Nucleus accumbens (tissue), 56 donors: ENCODE measurements at regions not wholly inside any gene's neighbourhood (a gene's known extent, or its start where the extent isn't known, plus 50 kb on each side); places are given as distances from the start of the nearest gene placed in this dataset.

Experiments used
- DNase-seq, 56 donors: peaks; one replicate each; lab custom pipeline; 2025; lab: John Stamatoyannopoulos, UW

DNA sequence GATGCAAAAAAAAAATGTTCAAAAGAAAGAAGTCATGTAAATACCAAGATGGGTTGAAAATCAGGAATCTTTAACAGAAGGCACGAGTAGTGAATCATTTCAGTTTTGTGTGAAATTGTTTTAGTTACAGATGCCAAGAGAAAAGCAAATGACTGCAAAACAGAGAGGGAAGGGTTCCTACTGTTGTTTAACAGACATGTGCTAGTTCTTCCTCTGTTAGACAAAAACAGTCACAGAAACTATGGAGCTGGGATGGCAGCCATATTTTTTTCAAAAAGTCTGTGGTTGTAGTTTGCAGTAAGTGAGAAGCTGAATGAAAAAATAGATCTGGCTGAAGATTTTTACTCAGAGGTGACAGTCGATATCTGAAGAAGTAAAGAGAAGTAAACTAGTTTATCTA, 511.9 kb downstream of the ZIC1 start:
- DNase-seq: no peak

GRCh38 chr3:147924755-147925154, 515.6 kb downstream of the ZIC1 start:
- no peak for DNase-seq

DNA sequence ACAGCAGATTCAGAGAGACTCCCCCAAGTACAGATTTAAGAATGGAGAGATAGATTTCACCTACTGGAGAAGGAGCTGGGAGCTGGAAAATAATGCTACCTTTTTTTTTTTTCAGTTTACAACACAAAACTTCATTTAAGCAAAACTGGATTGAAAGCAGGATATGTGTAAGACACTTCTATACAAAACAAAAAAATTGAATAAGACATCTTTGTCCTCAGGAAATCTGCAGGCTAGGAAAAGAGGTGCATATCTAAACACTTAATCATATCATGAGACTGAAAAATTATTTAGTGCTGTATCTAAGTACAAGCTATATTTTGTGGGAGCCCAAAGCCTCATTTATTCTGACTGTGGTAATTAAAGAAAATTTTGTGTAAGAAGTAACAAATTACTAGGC, 516.1 kb downstream of the ZIC1 start:
- no peak for DNase-seq

- no peak for DNase-seq
These were observed 521.2 kb downstream of the ZIC1 start for GRCh38 chr3:147930232-147930807.

DNA sequence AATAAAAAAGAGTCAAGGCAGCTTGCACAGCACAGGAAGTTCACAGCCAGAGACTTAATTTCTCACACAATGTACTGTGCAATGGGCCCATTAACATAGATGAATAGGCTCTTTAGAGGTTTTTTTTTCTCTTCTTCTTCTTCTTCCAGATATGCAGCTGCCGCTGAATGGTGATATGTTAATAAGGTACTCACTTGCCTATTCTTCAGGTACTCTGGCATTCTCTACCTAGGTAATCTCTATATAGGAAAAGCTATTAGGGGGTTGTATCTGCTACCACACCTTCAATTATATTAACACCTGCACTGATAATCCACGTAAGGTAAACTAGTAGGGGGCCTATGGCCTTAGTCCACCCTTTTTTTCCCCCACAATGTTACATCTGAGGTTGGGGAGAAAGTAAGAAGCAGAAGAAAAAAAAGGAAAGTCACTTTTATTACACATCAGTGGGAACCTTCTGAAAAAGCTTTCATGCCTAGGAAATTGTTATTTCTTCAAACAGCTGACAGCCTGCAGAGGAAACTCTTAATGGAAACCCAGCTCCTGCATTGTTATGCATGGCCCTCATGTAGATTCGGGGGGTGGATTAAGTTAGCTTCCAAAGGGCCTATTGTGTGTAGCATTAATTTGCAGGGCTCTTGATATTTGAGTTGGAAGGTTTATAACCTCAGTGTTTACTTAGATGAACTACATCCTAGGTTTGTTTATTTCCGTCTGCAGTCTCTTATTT, 525.5 kb downstream of the ZIC1 start:
- DNase-seq: no peak

GRCh38 chr3:147937341-147937740, 528.2 kb downstream of the ZIC1 start:
- DNase-seq: no peak

DNA sequence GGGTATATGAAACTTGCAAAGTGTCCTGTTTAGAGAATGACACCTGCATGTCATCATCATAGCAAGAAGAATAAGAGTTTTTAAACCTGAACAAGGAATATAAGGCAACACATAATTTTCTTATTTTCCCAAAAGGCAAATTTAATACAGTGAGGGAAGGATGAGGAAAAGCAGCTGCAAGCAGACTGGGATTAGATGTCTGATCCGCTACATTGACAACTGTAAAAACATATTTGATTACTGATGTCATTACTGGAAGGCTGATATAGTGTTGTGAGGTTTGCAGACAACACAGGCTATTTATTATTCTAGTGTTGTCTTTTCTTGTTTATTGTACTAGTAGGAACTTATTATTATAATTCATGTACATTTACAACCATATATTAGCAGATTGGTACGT, 528.7 kb downstream of the ZIC1 start:
- no peak for DNase-seq

GRCh38 chr3:147939425-147939824, 530.3 kb downstream of the ZIC1 start:
- no peak for DNase-seq

DNA sequence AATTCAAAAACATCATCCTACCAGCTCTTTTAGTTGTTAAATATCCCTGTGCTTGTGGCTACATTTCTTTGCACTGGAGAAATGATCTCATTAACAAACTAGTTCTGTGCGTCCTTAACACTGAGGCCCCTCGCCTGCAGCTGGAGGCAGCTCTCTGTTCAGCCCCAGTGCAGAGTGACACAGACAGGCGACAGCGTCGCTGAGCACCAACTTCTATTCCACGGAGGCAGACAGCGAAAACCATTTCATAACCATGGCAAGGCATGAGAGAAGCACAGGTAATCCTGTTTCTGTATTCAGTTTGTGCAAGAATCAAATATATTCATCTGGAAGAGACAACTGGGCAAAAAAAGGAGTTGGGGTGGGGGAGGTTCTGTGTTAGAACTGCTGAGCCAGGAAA, 530.7 kb downstream of the ZIC1 start:
- DNase-seq: peak in 48 of 56 donors; percentile 2 to 71 (median 36)

- peak in 4 of 56 donors; percentile 4 to 26 (median 6) for DNase-seq
These were observed 531.4 kb downstream of the ZIC1 start for GRCh38 chr3:147940405-147941193.

DNA sequence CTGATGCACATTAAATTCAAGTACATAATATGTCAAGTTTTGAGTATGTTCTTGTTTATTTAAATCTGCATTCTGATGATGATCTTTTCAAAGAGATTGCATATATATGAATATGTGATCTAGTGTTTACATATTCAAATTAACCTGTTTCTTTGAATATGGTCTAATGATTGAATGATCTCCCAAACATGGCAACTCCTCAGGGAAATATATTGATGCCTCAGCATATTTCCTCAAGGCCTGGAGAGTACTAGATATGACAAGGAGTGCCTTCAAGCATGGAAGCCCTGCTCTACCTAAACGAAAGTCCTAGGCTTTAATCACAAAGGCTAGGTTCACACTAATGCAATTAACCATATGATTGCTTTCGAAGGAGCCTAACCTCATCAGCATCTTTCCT, 532.8 kb downstream of the ZIC1 start:
- no peak for DNase-seq

DNA sequence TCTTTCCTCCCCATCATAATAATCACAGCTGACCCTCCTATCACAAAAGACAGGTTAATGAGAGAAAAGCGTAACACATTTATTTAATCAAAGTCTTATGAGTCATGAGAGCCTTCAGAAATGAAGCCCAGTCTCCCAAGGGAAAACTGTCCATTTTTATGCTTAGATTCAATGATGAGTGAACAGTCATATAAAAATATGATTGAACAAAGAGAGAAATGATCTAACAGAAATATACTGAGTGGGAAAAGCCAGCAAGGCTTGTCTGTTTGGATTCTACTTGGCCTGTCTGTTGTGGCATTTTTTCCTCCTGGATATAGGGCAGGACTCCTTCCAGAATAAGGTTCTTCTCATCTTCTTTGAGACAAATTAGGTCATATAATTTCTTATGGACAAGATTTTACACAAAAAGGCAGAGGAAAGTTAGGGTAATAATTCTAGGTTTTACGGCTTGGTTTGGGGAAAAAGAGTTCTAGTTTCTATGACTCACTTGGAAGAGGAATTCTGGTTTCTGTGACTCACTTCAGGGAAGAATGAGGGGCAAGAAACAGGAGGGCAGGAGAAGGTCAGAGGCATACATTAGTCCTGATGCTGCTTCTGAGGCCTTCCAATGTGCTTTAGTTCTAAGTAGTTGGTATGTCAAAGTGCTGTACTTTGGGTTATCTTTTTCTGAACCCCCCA, 534.2 kb downstream of the ZIC1 start:
- no peak for DNase-seq

DNA sequence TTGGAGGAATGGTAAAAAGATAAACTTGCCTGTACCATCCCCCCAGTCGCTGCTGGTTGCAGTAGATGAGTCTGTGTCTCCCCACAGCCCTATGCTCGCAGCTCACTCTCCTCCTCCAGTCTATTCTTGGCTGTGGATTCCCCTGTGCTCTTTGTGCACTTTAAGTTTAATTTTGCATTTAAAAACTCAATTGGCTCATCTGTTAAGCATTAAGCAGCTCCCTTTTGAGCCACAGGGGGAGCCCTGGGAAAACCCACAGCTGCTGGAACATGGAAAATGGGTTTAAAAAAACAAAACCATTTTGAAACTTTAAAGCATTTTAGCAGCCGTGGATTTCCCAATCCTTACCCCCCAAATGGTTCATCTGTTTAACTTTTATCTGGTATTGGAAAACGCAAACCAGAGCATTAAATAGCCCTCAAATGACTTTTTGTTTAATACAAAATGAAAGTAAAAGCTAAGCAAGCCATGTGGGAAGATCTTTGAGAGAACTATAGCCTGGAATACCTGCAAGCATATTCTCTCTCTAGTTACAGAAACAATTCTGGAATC, 536.9 kb downstream of the ZIC1 start:
- DNase-seq: peak in 33 of 56 donors; percentile 1 to 66 (median 20)

GRCh38 chr3:147956615-147957014, 547.5 kb downstream of the ZIC1 start:
- DNase-seq: no peak

DNA sequence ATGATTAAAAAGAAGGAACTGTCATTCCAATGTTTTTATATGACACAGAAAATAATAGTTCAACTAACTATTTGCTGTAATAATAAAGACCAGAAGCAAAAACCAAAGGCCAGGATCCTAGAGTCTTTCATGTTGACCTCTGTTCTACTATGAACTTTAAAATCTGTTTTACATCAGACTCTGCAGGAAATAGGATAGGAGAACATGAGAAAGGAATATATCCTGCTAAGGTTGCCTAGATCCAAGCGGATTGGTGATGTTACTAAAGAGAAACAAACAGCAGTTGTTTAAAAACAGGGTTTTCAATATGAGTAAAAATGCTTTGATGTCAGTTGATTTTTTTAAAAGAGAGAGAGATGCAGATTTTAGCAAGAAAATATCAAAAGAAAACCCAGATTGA, 549.6 kb downstream of the ZIC1 start:
- DNase-seq: no peak

GRCh38 chr3:147960786-147961185, 551.6 kb downstream of the ZIC1 start:
- DNase-seq: no peak

- DNase-seq: no peak
These were observed 553.4 kb downstream of the ZIC1 start for GRCh38 chr3:147962408-147963164.

GRCh38 chr3:147963711-147964110, 554.5 kb downstream of the ZIC1 start:
- DNase-seq: no peak

- no peak for DNase-seq
These were observed 566.0 kb downstream of the ZIC1 start for GRCh38 chr3:147975165-147975564.

DNA sequence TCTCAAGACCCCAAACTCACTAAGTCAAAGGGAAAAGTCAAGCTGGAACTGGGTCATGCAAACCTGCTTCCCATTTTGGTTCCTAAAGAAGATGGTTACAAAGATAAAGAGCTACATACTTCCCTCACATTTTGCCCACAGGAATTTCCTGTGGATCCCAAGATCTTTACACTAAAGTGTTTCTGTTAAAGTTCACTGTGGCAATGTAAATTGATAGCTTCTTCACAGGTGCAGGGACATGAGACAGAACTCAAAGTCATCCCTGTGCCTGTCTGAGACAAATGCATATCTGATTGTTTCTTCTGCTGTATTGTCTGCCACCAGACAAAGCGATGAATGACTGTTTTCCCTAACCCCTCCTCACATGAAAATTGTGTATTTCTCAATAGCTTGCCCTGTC, 567.8 kb downstream of the ZIC1 start:
- no peak for DNase-seq
